Breast epithelium (tissue), 3 donors: ENCODE measurements at regions not wholly inside any gene's neighbourhood (a gene's known extent, or its start where the extent isn't known, plus 50 kb on each side); places are given as distances from the start of the nearest gene placed in this dataset.

Source experiments
- POLR2A ChIP-seq: fragments of 450-650 bp; IDR thresholded peaks from one replicate; pipeline ENCODE4 v1.6.1; 2016; ENCODE audit warnings: antibody characterized with exemption, mild to moderate bottlenecking, moderate library complexity
- TF ChIP-seq, protein P1 (sequence below), 3 donors: fragments of 450-650 bp; IDR thresholded peaks; one replicate each; pipeline ENCODE4 v1.5.1; 2016 to 2017; ENCODE audit warnings: antibody characterized with exemption in 3 of 3, mild to moderate bottlenecking in 3 of 3, moderate library complexity in 3 of 3

DNA sequence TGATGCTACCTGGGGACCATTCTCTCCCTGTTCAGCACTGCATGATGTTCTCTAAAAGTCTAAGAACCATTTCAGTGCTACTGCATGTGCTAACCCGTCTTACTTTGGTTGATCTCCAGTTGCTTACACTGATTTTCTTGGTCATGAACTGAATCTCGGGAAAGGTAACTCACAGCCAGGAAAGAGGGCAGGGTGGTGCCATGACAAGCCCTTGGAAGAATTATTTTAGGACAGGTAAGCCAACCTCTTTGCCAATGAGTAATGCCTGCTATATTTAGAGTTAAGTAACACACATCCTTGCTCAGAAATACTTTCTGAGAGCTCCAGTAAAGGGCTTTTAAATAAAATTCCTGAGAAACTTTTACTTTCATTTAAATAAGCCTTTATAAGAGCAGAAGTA lies 126.7 kb downstream of the ARL4A start:
- TF ChIP-seq, protein P1, sequence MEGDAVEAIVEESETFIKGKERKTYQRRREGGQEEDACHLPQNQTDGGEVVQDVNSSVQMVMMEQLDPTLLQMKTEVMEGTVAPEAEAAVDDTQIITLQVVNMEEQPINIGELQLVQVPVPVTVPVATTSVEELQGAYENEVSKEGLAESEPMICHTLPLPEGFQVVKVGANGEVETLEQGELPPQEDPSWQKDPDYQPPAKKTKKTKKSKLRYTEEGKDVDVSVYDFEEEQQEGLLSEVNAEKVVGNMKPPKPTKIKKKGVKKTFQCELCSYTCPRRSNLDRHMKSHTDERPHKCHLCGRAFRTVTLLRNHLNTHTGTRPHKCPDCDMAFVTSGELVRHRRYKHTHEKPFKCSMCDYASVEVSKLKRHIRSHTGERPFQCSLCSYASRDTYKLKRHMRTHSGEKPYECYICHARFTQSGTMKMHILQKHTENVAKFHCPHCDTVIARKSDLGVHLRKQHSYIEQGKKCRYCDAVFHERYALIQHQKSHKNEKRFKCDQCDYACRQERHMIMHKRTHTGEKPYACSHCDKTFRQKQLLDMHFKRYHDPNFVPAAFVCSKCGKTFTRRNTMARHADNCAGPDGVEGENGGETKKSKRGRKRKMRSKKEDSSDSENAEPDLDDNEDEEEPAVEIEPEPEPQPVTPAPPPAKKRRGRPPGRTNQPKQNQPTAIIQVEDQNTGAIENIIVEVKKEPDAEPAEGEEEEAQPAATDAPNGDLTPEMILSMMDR (IDR thresholded peaks at IDR 0.05) = no peak
- TF ChIP-seq POLR2A = no peak
